A172 (cell line): ENCODE measurements at regions not wholly inside any gene's neighbourhood (a gene's known extent, or its start where the extent isn't known, plus 50 kb on each side); places are given as distances from the start of the nearest gene placed in this dataset.

Experiments
- DNase-seq: peaks from one replicate; pipeline ENCODE4 v3.0.0-alpha.2; 2015; ENCODE audit warnings: low spot score

DNA sequence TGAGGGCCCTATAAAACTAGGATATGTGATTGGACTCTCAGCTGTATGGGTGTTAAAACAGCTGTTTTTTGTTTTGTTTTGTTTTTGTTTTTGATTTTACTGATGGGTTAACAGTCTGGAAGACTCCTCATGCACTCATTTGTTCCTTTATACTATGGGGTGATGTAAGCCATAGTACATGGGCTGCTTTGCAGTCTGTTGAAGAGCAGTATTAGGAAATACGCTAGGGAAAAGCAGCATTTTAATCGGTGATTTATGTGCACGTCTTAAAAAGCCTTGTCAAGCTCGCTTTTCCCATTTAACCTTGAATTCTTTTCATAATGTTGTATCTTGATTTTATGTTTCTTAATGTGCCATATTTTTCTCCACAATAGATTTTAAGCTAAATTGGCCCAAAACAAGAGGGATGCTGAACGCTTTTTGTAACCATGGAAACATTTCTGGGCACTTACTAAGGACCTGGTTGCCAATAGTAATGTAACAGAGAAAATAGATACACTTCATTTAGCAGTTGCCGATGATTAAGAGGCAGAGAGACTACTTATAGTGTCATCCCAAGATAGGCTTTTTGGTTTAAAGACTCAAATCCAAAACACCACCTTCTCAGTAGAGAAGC, 244.0 kb downstream of the SNAPC1 start:
- no peak for DNase-seq

DNA sequence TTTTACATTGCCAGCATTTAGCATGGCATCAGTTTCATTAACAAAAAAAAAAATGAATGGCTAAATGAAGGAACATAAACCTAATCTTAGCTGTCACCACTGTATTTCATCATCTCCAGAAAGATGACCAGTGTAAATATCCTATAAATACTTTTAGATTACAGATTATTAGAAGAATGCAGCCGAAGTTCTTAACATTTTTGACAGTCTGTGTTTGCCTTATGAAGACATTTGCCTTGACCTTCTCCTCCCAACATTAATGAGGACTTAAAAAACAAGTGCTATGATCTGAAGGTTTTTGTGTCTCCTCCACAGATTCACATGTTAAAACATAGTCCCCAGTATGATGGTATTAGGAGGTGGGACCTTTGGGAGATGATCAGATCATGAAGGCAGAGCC, 253.0 kb downstream of the SNAPC1 start:
- DNase-seq: no peak

DNA sequence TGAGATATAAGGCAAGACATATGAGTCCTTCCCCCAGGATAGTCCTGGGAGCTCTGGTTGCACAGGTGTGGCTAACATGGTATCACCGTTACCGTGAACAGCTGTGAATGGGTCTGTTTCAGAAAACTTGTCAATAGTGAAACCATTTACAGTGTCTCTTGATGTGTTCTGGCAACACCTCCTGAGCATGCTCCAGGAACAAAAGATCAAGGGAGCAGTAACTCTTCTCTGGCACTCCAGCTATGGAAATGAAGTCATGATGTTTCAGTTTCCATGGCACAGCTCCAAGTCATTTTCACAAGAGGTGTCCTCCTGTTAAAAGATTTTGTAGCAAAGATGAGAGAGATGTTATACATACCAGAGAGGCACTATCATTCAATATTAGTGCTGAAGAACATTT, 253.7 kb downstream of the SNAPC1 start:
- DNase-seq: no peak

DNA sequence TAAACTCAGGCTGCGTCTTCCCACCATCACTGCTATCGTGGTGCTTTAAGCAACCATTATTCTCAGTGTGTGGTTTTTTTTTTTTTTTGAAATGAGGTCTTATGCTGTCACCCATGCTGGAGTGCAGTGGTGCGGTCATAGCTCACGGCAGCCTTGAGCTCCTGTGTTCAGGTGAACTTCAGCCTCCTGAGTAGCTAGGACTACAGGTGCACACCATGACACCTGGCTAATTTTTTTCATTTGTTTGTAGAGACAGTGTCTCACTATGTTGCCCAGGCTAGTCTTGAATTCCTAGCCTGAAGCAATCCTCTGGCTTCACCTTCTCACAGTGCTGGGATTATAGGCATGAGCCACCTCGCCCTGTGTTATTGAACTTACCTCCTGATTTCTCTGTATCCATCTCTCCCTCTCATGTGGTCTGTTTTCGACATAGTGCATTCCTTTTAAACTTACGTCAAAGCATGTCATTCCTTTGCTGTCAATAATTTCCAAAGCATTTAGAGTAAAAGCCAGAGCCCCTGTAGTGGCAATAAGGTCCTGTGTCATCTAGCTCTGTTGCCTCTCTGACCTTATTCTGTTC, 255.5 kb downstream of the SNAPC1 start:
- DNase-seq: no peak

DNA sequence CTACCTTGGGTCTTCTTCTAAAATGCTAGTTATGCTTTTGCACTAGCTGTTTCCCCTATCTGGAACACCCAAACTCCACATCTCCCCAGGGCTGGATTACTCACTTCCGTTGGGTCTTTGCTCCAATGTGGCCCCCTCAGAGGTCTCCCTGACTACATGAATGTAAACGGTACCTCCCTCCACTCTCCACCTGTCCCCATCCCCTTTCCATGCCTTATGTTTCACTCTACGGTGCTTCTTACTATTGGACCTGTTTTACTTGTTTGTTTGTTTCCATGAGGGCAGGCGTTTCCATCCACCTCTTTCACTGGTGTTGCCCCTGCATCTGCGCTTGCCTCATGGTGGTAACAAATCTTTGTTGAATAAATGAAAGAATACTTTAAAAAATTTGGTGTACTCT, 256.4 kb downstream of the SNAPC1 start:
- DNase-seq: no peak

DNA sequence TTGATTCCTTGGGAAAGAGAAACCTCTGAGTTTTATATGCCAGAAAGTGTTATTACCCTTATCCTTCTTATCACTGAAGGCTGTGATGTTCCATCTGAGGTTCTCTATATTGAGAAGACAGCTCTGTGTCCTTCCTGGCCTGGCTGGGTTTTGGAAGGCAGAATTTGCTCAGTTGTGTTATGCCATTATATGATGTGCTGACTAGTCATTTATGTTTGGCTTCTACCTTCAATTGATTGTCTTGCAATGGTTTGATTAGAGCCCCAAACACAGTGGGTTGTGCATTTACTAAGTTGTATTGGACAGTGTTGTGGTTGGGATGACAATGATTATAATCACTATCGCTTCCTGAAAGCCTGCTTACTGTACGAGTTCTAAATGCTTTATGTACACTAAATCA, 265.7 kb downstream of the SNAPC1 start:
- DNase-seq: no peak

DNA sequence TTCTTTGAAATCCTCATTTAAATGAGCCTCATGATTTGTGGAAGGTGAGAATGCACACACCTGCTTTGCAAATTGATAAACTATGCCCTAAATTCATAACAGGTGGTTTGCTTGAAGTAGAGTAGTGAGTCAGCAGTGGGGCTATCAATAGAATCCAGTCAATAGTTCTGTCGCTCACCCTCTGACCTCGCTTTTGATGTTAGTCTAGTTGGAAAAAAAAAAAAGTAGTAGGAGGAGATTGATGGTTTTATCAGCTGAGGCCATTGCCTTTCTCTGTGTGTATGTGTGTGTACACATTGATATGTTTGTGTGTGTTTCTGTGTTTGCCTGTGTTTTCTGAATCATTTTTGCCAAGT, 267.3 kb downstream of the SNAPC1 start:
- DNase-seq: no peak

DNA sequence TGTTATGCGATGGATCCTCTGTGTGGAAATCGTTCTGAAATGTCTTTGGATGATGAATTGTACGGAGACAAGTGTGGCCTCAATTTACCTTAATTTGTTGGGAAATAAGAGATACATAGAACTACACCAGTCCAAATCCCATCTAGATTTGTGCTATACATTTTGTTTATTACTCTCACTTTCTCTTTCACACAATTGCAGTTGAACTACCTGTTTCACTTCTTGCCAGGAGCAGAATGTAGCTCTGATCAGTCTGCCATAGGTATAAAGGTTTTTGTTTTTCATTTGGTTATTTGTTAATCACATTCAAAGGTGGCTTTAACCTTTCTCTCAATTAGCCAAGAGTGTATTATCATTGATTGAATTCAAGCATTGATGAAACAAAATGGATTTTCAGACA, 268.2 kb downstream of the SNAPC1 start:
- DNase-seq: no peak

DNA sequence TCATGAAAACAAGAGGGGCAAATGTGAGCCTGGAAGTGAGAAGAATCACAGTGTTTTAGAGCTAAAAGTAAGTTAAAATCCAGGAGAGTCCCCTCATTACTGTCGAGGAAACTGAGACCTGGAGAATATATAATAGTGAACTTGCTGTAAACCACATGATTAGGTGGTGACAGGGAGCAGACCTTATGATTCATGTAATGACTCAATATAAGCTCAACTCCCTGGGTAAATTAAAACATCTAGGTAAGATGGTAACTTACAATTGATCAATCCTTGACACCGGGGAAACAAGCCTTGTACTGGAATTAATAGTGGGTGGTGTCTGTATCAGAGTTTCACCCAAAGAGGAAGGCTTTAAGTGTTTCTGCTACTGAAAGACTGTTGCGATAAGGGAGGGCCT, 269.3 kb downstream of the SNAPC1 start:
- no peak for DNase-seq

DNA sequence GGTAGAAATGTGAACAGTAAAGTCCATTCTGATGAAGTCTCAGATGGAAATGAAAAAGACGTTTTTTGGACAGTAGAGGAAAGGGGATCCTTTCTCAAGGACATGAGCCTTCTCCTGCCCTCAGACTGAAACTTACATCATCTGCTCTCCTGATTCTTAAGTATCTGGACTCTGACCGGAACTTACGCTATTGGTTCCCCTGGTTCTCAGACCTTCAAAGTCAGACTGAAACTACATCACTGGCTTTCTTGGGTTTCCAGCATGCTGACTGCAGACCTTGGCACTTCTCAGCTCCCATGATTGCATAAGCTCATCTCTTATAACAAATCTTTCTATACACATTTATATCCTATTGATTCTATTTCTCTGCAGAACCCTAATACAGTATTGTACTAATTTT, 291.0 kb downstream of the SNAPC1 start:
- DNase-seq: no peak

DNA sequence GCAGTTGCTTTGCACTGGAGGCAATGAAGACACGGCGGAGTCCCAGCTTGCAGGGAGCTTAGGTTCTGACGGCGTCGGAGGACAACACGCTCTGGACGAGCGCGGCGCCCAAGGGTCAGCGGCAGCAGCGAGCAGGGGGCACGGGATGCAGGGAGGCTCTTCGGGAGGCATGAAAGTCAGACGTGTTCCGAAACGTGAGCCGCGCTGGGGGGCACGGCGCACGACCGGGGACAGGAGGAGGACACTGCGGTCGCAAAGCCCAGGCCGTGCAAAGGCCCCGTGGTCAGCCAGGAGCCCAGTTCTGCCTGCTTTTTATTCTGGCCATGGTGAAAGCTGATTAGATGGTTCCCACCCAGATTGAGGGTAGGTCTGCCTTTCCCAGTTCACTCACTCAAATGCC, 294.6 kb downstream of the SNAPC1 start:
- DNase-seq: no peak

DNA sequence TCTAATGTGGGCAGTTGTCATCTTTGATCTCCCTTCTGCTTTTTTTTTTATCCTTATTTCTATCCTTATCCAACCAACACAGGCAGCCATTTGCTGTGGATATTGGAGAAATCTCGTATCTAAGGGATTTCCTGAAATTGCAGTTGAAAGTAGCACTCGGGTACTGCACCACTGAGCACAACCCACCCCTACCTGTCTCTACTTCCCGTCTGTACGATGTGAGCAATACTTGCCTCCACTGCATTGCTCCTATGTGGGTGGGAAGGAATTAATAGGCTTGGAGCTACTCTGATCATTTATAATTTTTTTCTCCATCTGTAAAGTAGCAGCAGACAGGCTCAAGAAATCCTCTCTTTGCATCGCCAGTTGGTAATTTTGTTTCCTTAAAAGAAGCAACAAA, 300.4 kb downstream of the SNAPC1 start:
- no peak for DNase-seq

DNA sequence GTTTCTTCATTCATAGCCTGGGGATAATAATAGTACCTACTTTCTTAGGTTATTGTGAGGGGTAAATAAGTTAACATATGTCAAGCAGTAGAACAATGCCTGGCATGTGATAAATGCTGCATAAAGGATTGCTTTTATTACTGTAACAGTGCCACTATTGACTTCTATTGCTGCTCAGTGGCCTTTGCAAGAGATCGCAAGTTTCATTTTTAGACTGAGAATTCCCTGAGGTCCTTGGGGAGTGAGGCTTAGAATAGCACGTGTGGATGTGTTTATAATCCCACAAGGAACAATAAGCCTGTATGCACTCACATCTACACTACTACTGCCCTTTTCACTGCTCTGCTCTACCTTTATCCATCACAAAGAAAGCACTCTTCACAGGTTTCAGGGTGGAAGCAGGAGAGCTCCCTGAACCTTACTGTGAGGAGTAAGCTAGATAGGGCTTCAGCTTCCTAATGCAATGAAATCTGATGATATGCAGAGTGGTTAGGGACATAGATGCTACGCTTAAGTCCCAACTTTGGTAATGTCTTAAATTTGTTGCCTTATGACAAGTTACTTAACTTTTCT, 302.6 kb downstream of the SNAPC1 start:
- DNase-seq: no peak

DNA sequence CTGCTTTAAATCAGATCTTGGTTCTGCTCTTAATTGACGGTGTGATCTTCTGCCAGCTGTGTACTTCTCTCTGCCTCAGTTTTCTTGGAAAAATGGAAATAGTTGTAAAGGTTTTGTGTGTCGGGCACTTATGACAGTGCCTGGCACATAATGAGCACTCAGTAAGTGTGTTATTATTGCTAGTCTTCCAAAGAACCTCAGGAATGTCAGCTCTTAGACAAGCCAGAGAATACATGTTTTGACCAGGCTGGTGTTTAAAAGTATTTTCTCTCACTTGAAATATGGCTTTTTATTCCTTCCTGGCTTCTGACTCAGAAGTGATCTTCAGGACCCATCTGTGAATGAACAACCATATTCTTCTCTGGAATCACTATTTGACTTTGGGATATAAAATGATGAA, 304.1 kb downstream of the SNAPC1 start:
- no peak for DNase-seq

DNA sequence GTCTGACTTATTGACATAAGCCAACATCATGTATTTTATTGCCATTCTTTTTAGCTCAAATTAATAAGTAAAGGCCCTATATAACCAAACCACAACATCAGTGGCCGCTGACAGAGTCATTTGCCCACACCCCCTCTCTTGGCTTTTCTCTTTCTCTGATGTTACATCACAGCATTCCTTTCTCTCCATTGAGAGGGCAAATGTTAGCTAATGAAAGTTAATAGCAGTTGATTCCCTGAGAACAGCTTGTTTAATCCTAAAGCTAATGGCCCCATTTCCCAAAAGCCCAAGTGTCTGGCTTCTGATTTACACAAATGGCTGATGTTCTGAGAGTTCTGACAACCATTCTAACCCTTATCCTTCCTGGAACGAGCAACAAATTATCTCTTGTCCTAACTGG, 308.8 kb downstream of the SNAPC1 start:
- DNase-seq: no peak

DNA sequence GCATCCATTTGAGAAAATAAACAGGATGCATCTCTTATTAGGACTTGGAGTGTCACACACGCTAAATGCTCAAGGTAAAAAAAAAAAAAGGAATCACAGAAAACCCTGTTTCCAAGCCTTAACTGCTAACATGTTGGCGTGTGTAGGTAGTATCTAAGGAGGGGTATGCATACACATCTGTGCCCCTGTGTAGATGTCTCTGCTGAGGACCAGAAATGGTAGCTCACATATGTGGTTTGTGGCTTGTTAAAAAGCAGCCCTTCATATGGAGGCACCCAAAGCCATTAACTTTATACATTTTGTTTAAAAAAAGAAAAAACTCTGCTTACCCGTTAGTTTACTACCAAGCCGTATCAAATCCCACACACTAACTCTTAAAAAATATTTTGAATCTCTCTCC, 314.1 kb downstream of the SNAPC1 start:
- no peak for DNase-seq

DNA sequence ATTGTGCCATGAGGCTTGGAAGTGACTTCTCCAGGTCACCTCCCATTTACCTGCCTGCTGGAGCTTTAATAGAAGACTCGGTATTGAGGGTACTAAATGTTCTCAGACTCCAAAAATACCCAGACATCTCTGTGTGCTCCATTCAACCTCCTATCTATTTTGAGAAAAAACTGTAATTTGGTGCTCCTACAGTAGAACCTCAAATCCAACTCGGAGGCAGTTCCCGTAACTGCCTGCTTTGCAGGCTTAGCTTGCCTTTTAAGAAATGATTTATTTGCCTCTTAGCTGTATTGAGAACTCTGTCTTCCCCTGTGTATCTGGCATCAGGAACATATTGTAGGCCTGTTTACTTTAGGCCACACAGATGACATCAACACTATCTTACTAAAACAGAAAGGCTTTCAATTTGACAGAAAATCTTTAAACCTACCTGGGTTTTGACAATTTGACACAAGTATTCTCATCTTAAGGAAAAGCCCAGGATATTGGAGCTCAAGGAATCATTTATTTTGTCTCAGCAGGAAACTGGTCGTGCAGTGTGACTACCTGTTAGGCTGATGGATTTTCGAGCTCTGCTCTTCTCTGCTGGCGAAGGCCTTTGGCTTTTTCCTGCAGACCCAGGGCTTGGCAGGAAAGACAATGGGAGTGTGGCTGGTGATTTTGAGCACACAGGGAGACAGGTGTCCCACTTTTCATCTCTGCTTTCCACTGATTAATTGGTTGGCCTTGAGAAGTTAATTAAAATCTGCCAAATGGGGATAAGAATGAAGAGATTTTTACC, 314.8 kb downstream of the SNAPC1 start:
- no peak for DNase-seq

DNA sequence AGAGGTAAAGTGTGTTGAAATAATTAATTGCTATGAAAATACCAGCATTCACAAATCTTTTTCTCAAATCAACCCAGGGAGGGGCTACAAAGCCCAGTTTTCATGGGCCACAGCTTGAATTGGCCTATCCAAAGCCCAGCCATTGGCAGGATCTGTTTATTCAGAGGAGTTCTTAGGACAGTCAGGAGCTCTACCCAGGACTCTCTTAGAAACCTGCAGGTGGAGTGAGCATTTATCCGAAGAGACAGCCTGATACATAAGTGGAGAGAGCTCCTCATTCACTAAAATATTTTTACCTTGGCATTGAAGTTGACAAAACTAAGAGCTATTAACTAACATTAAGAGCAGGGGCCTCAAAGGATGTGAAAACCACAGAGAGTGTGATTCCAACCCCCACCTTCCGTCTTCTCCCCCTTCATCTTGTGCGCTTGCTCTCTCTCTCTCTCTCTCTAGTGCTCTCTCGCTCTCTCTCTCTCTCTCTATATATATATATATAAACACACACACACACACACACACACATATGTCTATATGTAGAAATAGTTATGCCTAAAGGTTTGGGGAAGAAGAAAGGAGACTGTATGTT, 315.5 kb downstream of the SNAPC1 start:
- no peak for DNase-seq

DNA sequence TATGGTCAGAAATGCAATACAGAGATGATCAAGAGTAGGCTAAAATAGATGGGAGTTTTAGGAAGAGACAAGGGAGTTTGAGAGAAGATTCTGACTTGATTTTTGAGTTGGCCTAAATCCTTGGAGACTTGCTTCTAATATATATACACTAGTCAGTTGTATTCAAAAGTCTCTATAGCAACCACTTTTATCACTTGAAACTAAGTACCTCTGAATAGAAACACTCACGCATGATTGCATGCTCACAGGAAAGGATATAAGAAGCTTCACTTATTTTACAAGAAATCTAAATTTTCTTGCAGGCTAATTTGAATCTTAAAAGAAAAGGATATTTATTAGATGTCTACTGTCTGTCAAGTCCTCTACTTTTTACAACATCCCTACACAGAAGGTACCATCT, 316.8 kb downstream of the SNAPC1 start:
- DNase-seq: no peak

DNA sequence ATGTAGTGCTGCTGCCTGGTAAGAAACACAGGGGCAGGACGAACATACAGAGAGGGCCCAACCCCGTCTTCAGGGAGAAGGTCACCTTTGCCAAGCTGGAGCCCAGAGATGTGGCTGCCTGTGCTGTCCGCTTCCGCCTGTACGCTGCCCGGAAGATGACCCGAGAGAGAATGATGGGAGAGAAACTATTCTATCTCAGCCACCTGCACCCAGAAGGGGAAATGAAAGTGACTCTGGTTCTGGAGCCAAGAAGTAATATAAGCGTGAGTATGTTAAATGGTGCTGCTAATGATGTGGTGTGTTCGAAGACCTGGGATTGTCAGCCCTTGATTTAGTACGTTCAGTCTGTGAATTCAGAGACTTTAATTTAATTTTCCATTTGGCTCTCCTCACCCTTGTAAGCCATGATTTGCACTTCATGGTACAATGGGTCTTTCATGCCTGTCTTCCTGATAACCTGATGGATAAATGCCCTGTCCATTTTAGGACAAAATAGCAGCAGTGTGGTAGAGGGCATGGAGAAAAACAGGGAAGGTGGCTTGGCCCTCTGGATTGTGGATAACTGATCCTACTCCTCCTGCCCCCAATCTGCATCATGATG, 318.9 kb downstream of the SNAPC1 start:
- no peak for DNase-seq

DNA sequence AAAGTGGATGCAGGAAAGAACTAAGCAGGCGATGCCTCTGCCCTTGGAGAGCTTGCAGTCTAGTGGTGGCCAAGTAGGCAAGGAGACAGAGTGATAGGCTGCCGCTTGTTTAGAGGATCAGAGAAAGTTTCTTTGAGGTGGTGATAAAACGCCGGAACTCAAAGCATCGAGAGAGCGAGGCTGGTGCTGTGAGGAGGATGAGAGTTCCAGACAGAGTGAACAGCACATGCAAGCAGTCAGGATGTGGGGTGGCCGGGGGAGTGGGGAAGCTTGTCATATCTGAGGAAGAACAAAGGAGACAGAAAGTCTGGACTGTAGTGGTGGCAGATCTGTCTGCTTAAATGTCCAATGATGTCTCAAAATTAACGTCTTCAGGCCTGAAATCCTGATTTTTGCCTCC, 319.7 kb downstream of the SNAPC1 start:
- DNase-seq: no peak

DNA sequence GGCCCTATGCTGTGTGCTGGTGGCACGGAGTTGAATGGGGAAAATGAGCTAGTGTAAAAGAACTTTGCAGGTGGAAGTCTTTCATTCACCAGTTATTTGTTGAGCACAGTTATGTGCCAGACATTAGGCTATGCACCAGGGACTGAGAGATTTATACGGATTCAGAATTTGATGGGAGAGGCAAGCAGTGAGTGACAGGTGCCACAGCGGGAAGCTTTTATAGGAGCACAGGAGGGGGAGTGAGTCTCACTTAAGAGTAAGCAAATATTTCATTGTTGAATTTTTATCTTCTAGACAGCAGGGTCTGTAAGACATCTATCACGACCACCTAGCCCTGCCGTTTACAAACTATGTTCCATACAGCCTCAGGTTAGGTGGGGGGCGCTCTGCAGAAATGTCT, 320.6 kb downstream of the SNAPC1 start:
- DNase-seq: no peak

DNA sequence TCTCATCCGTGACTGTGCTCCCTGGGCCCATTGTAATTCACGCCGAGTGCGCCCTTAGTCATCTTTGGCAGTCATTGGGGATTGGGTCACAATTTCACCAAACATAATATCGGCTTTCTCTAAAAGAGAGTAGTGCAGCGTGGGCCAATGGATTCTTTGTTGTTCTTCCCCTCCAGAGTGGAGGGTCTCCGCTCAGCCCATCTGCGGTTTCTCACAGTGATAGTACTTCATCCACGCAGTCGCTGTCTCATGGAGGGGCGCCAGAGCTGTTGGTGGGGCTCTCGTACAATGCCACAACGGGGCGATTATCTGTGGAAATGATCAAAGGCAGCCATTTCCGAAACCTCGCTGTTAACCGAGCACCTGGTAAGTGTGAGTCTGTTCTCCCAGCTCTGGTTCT, 321.8 kb downstream of the SNAPC1 start:
- no peak for DNase-seq
